Progenitor cell of endocrine pancreas (in vitro differentiated cells): ENCODE measurements at regions not wholly inside any gene's neighbourhood (a gene's known extent, or its start where the extent isn't known, plus 50 kb on each side); places are given as distances from the start of the nearest gene placed in this dataset.
"Not testable (repeated sequence)": the region's sequence is repeated elsewhere in the genome, so short reads cannot be mapped to it uniquely, and the experiment has no call there.

Experiments used
- DNase-seq: peaks from one replicate; pipeline ENCODE4 v3.0.0; 2021; ENCODE audit warnings: low spot score; ENCODE audit not compliant: unreplicated experiment
- H3K27ac Mint-ChIP-seq: 2 replicates; pipeline ENCODE4 v1.8.0; 2021; ENCODE audit warnings: mild to moderate bottlenecking, moderate library complexity, mixed read lengths
- H3K27me3 Mint-ChIP-seq: 2 replicates; pipeline ENCODE4 v1.8.0; 2021; ENCODE audit warnings: mixed read lengths
- H3K36me3 Mint-ChIP-seq: 2 replicates; pipeline ENCODE4 v1.8.0; 2022; ENCODE audit warnings: mixed read lengths; ENCODE audit not compliant: insufficient read depth
- H3K4me1 Mint-ChIP-seq: 2 replicates; pipeline ENCODE4 v1.8.0; 2021; ENCODE audit warnings: low read depth, mixed read lengths
- H3K4me3 Mint-ChIP-seq: 2 replicates; pipeline ENCODE4 v1.8.0; 2021; ENCODE audit warnings: low read depth, mild to moderate bottlenecking, moderate library complexity, mixed read lengths
- H3K9me3 Mint-ChIP-seq: 2 replicates; pipeline ENCODE4 v1.8.0; 2021; ENCODE audit warnings: low read depth, mixed read lengths
- CTCF ChIP-seq: fragments of 200-600 bp; sonication (generic); IDR thresholded peaks from one replicate; pipeline ENCODE4 v1.5.0; 2021; ENCODE audit warnings: antibody characterized with exemption, mild to moderate bottlenecking; ENCODE audit not compliant: unreplicated experiment

- Mint-ChIP-seq H3K4me3 (no peak overlapping the region), H3K4me1 (no peaks in the 10 kb centered on the region), H3K36me3 (no peaks in the 10 kb centered on the region), H3K9me3 (no peaks in the 10 kb centered on the region), H3K27ac (no peak overlapping the region), H3K27me3 (no peaks in the 10 kb centered on the region)
- TF ChIP-seq CTCF: no peak
- DNase-seq: no peak
Observed at GRCh38 chr11:25252854-25253253, 756.0 kb downstream of the LUZP2 start.

GRCh38 chr11:25263861-25264260 lies 767.0 kb downstream of the LUZP2 start:
- H3K4me1 Mint-ChIP-seq, H3K36me3 Mint-ChIP-seq, H3K4me3 Mint-ChIP-seq, H3K27ac Mint-ChIP-seq, DNase-seq, H3K27me3 Mint-ChIP-seq, H3K9me3 Mint-ChIP-seq: not testable (repeated sequence)

- Mint-ChIP-seq H3K27me3 (no peaks in the 10 kb centered on the region), H3K4me1 (no peaks in the 10 kb centered on the region), H3K27ac (no peak overlapping the region), H3K36me3 (no peaks in the 10 kb centered on the region), H3K9me3 (no peaks in the 10 kb centered on the region), H3K4me3 (no peak overlapping the region)
- DNase-seq: no peak
- no peak for TF ChIP-seq CTCF
Observed at GRCh38 chr11:25271301-25271700, 774.4 kb downstream of the LUZP2 start.

- no peak for TF ChIP-seq CTCF
- Mint-ChIP-seq H3K36me3 (no peaks in the 10 kb centered on the region), H3K4me3 (no peak overlapping the region), H3K4me1 (no peaks in the 10 kb centered on the region), H3K27ac (no peak overlapping the region), H3K9me3 (no peaks in the 10 kb centered on the region), H3K27me3 (no peaks in the 10 kb centered on the region)
- no peak for DNase-seq
Observed at GRCh38 chr11:25272214-25272613, 775.4 kb downstream of the LUZP2 start.

- H3K9me3 Mint-ChIP-seq, DNase-seq, H3K27ac Mint-ChIP-seq, H3K4me3 Mint-ChIP-seq, H3K36me3 Mint-ChIP-seq, H3K4me1 Mint-ChIP-seq, H3K27me3 Mint-ChIP-seq: not testable (repeated sequence)
Observed at GRCh38 chr11:25280821-25281220, 784.0 kb downstream of the LUZP2 start.

DNA sequence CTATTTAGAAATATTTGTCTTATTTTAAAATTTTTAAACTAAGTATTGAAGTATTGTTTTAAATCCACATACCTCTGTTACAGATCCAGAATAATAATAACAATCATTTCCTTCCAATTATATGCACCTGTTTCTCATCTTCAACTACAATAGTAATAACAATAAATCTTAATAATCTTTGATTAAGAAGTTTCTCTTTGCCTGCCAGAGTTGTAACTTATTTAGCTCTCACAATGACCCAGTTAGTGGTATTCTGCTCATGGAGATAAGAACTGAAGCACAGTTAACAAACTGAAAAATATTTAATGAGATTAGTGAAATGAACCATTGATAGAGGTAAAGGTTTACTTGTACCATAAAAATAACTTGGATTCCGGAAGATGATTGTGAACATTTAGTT lies 796.3 kb downstream of the LUZP2 start:
- Mint-ChIP-seq H3K27ac (no peak overlapping the region), H3K4me3 (no peak overlapping the region), H3K9me3 (no peaks in the 10 kb centered on the region), H3K4me1 (peaks cover 18% of the 10 kb centered on the region), H3K36me3 (no peaks in the 10 kb centered on the region), H3K27me3 (no peaks in the 10 kb centered on the region)
- no peak for TF ChIP-seq CTCF
- no peak for DNase-seq

GRCh38 chr11:25298450-25298849 lies 801.6 kb downstream of the LUZP2 start:
- H3K27ac Mint-ChIP-seq: no peak overlapping the region
- DNase-seq: no peak
- H3K9me3 Mint-ChIP-seq: peaks cover 5% of the 10 kb centered on the region
- no peaks in the 10 kb centered on the region for H3K27me3 Mint-ChIP-seq
- peaks cover 4% of the 10 kb centered on the region for H3K4me1 Mint-ChIP-seq
- TF ChIP-seq CTCF: no peak
- H3K4me3 Mint-ChIP-seq: no peak overlapping the region
- H3K36me3 Mint-ChIP-seq: no peaks in the 10 kb centered on the region
